Tibial nerve (tissue), 4 donors: ENCODE measurements at regions not wholly inside any gene's neighbourhood (a gene's known extent, or its start where the extent isn't known, plus 50 kb on each side); places are given as distances from the start of the nearest gene placed in this dataset.

Experiments used
- CTCF ChIP-seq, 5 experiments: fragments of 200-600 bp in 3 of 5; fragments of 450-650 bp in 2 of 5; sonication (generic) in 3 of 5; IDR thresholded peaks; one replicate each; pipeline ENCODE4 v1.5.1; 2016 to 2019; ENCODE audit warnings: antibody characterized with exemption in 5 of 5, mild to moderate bottlenecking in 3 of 5, moderate library complexity in 2 of 5
- EP300 ChIP-seq, 2 donors: sonication (generic); formaldehyde crosslinking; IDR thresholded peaks; one replicate each; pipeline ENCODE4 v1.6.1; 2017; ENCODE audit warnings: antibody characterized with exemption in 2 of 2, mild to moderate bottlenecking in 1 of 2
- POLR2A ChIP-seq, 2 donors: fragments of 450-650 bp; IDR thresholded peaks; one replicate each; pipeline ENCODE4 v1.6.1; 2017; ENCODE audit warnings: antibody characterized with exemption in 2 of 2, mild to moderate bottlenecking in 2 of 2, moderate library complexity in 2 of 2

GRCh38 chr14:71783088-71783487 is 149.1 kb upstream of the RGS6 start:
- TF ChIP-seq CTCF (IDR thresholded peaks at IDR 0.05) (no peak), POLR2A (IDR thresholded peaks at IDR 0.05) (no peak), EP300 (IDR thresholded peaks at IDR 0.05) (no peak)
